PC-9 (cell line): ENCODE measurements at regions not wholly inside any gene's neighbourhood (a gene's known extent, or its start where the extent isn't known, plus 50 kb on each side); places are given as distances from the start of the nearest gene placed in this dataset.
"Not testable (repeated sequence)": the region's sequence is repeated elsewhere in the genome, so short reads cannot be mapped to it uniquely, and the experiment has no call there.

Experiments used
- BruUV-seq: library from RNA; stranded (reverse); fragments of 400-500 nt; replicated peaks from 2 replicates; lab custom pipeline; 2021; lab: Mats Ljungman, UMichigan
- CTCF ChIA-PET: fragments of 300-600 bp; sonication (Branson Sonifier 250); formaldehyde crosslinking; loops from one replicate; lab custom pipeline; 2022; ENCODE audit warnings: antibody characterized with exemption; lab: Charles Lee
- POLR2A ChIA-PET: fragments of 300-600 bp; sonication (Branson Sonifier 250); formaldehyde crosslinking; loops from one replicate; lab custom pipeline; 2022; ENCODE audit warnings: antibody characterized with exemption; ENCODE audit not compliant: unreplicated experiment; lab: Charles Lee
- DNase-seq, 2 experiments: peaks; one replicate each; pipeline versions ENCODE4 v3.0.0 to v3.0.0-alpha.2; 2015 to 2022; ENCODE audit warnings: mixed read lengths in 1 of 2
- H2AFZ ChIP-seq: fragments of 200-600 bp; sonication (generic); 2 replicates; pipeline ENCODE4 v1.8.1; 2017; ENCODE audit warnings: antibody characterized with exemption
- H3F3A ChIP-seq: fragments of 200-600 bp; sonication (generic); 2 replicates; pipeline ENCODE4 v1.8.1; 2017; ENCODE audit warnings: antibody characterized with exemption, mild to moderate bottlenecking, low read depth; ENCODE audit not compliant: insufficient read depth
- H3K27ac ChIP-seq: fragments of 200-600 bp; sonication (generic); 2 replicates; pipeline ENCODE4 v1.6.1; 2016; ENCODE audit warnings: mixed run types
- H3K27me3 ChIP-seq: fragments of 200-600 bp; sonication (generic); 2 replicates; pipeline ENCODE4 v1.6.1; 2016; ENCODE audit warnings: low read depth, mixed run types; ENCODE audit not compliant: insufficient read depth
- H3K36me3 ChIP-seq: fragments of 200-600 bp; sonication (generic); 2 replicates; pipeline ENCODE4 v1.6.1; 2016; ENCODE audit warnings: low read depth, mixed run types
- H3K4me1 ChIP-seq: fragments of 200-600 bp; sonication (generic); replicated peaks from 2 replicates; pipeline ENCODE4 v1.6.1; 2016; ENCODE audit warnings: mixed run types; ENCODE audit not compliant: insufficient read depth
- H3K4me2 ChIP-seq: fragments of 200-600 bp; sonication (generic); 2 replicates; pipeline ENCODE4 v1.6.1; 2017; ENCODE audit warnings: mixed run types
- H3K4me3 ChIP-seq: fragments of 200-600 bp; sonication (generic); 2 replicates; pipeline ENCODE4 v1.6.1; 2016; ENCODE audit warnings: mixed run types
- H3K79me2 ChIP-seq: fragments of 200-600 bp; sonication (generic); 2 replicates; pipeline ENCODE4 v1.6.1; 2017; ENCODE audit warnings: low read depth, mixed run types
- H3K9me2 ChIP-seq: fragments of 200-600 bp; sonication (generic); 2 replicates; pipeline ENCODE4 v1.8.1; 2017; ENCODE audit warnings: mild to moderate bottlenecking; ENCODE audit not compliant: insufficient read depth
- H3K9me3 ChIP-seq: fragments of 200-600 bp; sonication (generic); 2 replicates; pipeline ENCODE4 v1.8.1; 2016; ENCODE audit warnings: low read depth; ENCODE audit not compliant: insufficient read depth
- H4K20me1 ChIP-seq: fragments of 200-600 bp; sonication (generic); 2 replicates; pipeline ENCODE4 v1.8.1; 2017; ENCODE audit not compliant: insufficient read depth
- EZH2 ChIP-seq: fragments of 200-600 bp; sonication (generic); IDR thresholded peaks from 2 replicates; pipeline ENCODE4 v1.8.0; 2017; ENCODE audit warnings: antibody characterized with exemption, low read depth
- intact Hi-C: fragments of 100-400 bp; cut with micrococcal nuclease; formaldehyde crosslinking; loops from one replicate; pipeline ENCODE4 v1.10.0; 2022; ENCODE audit not compliant: unreplicated experiment
- TF ChIP-seq, protein P1 (sequence below): fragments of 200-600 bp; sonication (generic); conservative IDR thresholded peaks from 2 replicates; pipeline ENCODE4 v1.6.1; 2017; ENCODE audit warnings: mixed run types, antibody characterized with exemption, mild to moderate bottlenecking, moderate library complexity

DNA sequence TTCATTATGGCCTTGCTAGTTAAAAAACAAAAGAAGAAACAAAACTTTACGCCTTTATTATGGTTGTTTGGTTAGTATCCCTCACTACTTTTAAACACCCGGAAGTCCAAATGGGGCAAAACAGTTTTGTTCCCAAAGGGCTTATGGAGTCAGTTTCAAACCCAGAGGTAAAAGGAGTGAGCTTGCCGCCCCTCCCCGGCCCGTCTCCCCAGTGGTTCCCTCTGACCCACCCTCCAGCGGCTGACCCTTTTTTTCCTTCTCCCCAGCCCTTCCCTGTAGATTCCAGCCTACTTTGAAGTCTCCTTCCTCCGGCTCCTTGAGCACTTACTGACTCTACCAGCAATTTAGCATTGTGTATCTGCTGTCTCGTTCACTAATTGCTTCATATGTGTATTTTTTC lies 209.2 kb downstream of the ICOS start:
- TF ChIP-seq, protein P1, sequence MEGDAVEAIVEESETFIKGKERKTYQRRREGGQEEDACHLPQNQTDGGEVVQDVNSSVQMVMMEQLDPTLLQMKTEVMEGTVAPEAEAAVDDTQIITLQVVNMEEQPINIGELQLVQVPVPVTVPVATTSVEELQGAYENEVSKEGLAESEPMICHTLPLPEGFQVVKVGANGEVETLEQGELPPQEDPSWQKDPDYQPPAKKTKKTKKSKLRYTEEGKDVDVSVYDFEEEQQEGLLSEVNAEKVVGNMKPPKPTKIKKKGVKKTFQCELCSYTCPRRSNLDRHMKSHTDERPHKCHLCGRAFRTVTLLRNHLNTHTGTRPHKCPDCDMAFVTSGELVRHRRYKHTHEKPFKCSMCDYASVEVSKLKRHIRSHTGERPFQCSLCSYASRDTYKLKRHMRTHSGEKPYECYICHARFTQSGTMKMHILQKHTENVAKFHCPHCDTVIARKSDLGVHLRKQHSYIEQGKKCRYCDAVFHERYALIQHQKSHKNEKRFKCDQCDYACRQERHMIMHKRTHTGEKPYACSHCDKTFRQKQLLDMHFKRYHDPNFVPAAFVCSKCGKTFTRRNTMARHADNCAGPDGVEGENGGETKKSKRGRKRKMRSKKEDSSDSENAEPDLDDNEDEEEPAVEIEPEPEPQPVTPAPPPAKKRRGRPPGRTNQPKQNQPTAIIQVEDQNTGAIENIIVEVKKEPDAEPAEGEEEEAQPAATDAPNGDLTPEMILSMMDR: no peak
- no peak for TF ChIP-seq EZH2
- DNase-seq: no peak
- no peaks in the 10 kb centered on the region for H3K9me2 ChIP-seq
- CTCF ChIA-PET: interaction anchor here (0.5 kb wide), 1 partner anchor 960 kb away, joined by 6 read pairs; no protein-coding TSS in a partner anchor
- no peak overlapping the region for H3K4me3 ChIP-seq
- no peak overlapping the region for H3K27ac ChIP-seq
- H3K36me3 ChIP-seq: no peaks in the 10 kb centered on the region
- no peaks in the 10 kb centered on the region for H3K79me2 ChIP-seq
- H3K27me3 ChIP-seq: peaks cover 31% of the 10 kb centered on the region
- intact Hi-C loops: loop anchor here (1.0 to 10.0 kb wide), 5 partner anchors 169 to 1802 kb away; no protein-coding TSS in a partner anchor
- POLR2A ChIA-PET: no interaction called here
- no peaks in the 10 kb centered on the region for H4K20me1 ChIP-seq
- no peaks in the 10 kb centered on the region for H3F3A ChIP-seq
- H3K4me2 ChIP-seq: no peak overlapping the region
- no peaks in the 10 kb centered on the region for H3K4me1 ChIP-seq
- H2AFZ ChIP-seq: no peak overlapping the region
- H3K9me3 ChIP-seq: no peaks in the 10 kb centered on the region
- no TSS peak for BruUV-seq

DNA sequence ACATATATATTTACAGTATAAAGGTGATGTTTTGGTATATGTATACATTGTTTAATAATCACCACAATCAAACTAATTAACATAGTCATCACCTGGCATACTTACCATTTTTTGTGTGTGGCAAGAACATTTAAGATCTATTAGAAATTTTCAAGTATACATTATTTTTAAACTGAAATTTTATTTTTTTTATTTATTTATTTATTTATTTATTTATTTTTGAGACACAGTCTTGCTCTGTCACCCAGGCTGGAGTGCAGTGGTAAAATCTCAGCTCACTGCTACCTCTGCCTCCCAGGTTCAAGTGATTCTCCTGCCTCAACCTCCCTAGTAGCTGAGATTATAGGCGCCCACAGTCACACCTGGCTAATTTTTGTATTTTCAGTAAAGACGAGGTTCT lies 210.5 kb downstream of the ICOS start:
- BruUV-seq, H3K9me2 ChIP-seq, H3K79me2 ChIP-seq, CTCF ChIA-PET, POLR2A ChIA-PET, H3K27ac ChIP-seq, H3F3A ChIP-seq, H3K4me2 ChIP-seq, H4K20me1 ChIP-seq, H3K9me3 ChIP-seq, H2AFZ ChIP-seq, DNase-seq, H3K36me3 ChIP-seq, H3K4me3 ChIP-seq, H3K4me1 ChIP-seq: not testable (repeated sequence)
- intact Hi-C loops: loop anchor here (5.0 to 10.0 kb wide), 3 partner anchors 168 to 1800 kb away; no protein-coding TSS in a partner anchor
- peaks cover 37% of the 10 kb centered on the region; the same call in 1 of the 2 replicates for H3K27me3 ChIP-seq

DNA sequence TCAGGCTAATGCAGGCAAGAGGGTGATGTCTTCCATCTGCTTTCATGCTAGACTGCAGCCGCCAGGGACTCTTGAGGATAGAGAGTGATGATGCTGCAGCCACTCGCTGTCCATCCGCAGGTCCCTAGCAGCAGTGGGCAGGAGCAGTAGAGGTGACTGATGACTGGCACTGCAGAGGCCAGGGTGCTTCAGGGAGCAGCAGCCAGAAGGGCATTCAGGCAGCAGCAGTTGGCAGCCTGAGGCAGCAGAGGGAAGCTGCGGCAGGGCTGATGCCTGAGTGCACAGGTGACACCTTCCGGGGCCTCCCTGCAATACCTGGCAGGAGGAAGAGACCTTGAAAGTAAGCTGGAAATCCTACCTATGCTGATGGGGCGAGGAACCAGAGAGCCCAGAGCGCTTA lies 214.2 kb downstream of the ICOS start:
- POLR2A ChIA-PET: no interaction called here

More for the DNA sequence above, 214.2 kb downstream of the ICOS start:
- H3K27ac ChIP-seq: no peak overlapping the region
- H3K4me1 ChIP-seq: no peaks in the 10 kb centered on the region
- no peaks in the 10 kb centered on the region for H3K9me3 ChIP-seq
- no peak overlapping the region for H3K4me3 ChIP-seq
- no peaks in the 10 kb centered on the region for H3K9me2 ChIP-seq
- CTCF ChIA-PET: no interaction called here
- no TSS peak for BruUV-seq
- H3K36me3 ChIP-seq: no peaks in the 10 kb centered on the region
- H3K79me2 ChIP-seq: no peaks in the 10 kb centered on the region
- H4K20me1 ChIP-seq: no peaks in the 10 kb centered on the region
- DNase-seq: no peak
- no peak for TF ChIP-seq EZH2
- TF ChIP-seq, protein P1: no peak
- no peaks in the 10 kb centered on the region for H3F3A ChIP-seq
- no peak overlapping the region for H2AFZ ChIP-seq
- H3K4me2 ChIP-seq: no peak overlapping the region
- intact Hi-C loops: no loop called here
- H3K27me3 ChIP-seq: peaks cover 30% of the 10 kb centered on the region; the same call in 1 of the 2 replicates
